Ishikawa (cell line): ENCODE measurements at regions not wholly inside any gene's neighbourhood (a gene's known extent, or its start where the extent isn't known, plus 50 kb on each side); places are given as distances from the start of the nearest gene placed in this dataset.

Experiments used
- CREB1 ChIP-seq: IDR thresholded peaks from 2 replicates; pipeline ENCODE4 v1.6.1; 2012; ENCODE audit warnings: low read depth
- EGR1 ChIP-seq: IDR thresholded peaks from 2 replicates; pipeline ENCODE4 v1.6.1; 2012
- EP300 ChIP-seq: IDR thresholded peaks from 2 replicates; pipeline ENCODE4 v1.6.1; 2012; ENCODE audit warnings: borderline replicate concordance
- FOXM1 ChIP-seq: IDR thresholded peaks from 2 replicates; pipeline ENCODE4 v1.6.1; 2012; ENCODE audit warnings: low read depth, borderline replicate concordance
- NFIC ChIP-seq: IDR thresholded peaks from 2 replicates; pipeline ENCODE4 v1.6.1; 2012
- RAD21 ChIP-seq: IDR thresholded peaks from 2 replicates; pipeline ENCODE4 v1.6.1; 2012; ENCODE audit warnings: low read depth
- YY1 ChIP-seq: IDR thresholded peaks from 2 replicates; pipeline ENCODE4 v1.6.1; 2012; ENCODE audit warnings: low read depth
- TF ChIP-seq, protein P1 (sequence below): IDR thresholded peaks from 2 replicates; pipeline ENCODE4 v1.6.1; 2012; ENCODE audit warnings: low read depth, mild to moderate bottlenecking
- TF ChIP-seq, protein P2 (sequence below): IDR thresholded peaks from 2 replicates; pipeline ENCODE4 v1.6.1; 2012
- TF ChIP-seq, protein P3 (sequence below): IDR thresholded peaks from 2 replicates; pipeline ENCODE4 v1.6.1; 2012

DNA sequence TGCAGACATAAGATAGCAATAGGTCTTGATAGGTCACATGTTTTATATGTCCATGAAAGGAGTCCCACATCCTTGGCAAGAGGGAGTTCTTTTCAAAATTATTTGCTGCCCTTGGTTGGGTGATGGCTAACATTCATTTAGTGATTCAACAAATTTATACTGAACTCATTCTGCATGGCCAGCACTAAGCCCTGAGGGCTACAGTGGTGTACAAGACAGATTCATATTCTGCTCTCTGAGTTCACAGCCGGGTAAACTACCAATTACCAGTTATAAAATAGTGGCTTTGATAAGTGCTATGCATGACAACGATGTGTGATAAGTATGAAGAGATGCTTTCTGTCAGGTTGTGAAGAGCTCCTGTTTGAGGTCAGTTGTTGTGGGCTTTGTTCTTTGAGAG lies 340.0 kb downstream of the GABRG2 start:
- TF ChIP-seq YY1 (no peak), EGR1 (no peak), RAD21 (no peak), EP300 (no peak), CREB1 (no peak), NFIC (no peak), FOXM1 (no peak)
- TF ChIP-seq, protein P1, sequence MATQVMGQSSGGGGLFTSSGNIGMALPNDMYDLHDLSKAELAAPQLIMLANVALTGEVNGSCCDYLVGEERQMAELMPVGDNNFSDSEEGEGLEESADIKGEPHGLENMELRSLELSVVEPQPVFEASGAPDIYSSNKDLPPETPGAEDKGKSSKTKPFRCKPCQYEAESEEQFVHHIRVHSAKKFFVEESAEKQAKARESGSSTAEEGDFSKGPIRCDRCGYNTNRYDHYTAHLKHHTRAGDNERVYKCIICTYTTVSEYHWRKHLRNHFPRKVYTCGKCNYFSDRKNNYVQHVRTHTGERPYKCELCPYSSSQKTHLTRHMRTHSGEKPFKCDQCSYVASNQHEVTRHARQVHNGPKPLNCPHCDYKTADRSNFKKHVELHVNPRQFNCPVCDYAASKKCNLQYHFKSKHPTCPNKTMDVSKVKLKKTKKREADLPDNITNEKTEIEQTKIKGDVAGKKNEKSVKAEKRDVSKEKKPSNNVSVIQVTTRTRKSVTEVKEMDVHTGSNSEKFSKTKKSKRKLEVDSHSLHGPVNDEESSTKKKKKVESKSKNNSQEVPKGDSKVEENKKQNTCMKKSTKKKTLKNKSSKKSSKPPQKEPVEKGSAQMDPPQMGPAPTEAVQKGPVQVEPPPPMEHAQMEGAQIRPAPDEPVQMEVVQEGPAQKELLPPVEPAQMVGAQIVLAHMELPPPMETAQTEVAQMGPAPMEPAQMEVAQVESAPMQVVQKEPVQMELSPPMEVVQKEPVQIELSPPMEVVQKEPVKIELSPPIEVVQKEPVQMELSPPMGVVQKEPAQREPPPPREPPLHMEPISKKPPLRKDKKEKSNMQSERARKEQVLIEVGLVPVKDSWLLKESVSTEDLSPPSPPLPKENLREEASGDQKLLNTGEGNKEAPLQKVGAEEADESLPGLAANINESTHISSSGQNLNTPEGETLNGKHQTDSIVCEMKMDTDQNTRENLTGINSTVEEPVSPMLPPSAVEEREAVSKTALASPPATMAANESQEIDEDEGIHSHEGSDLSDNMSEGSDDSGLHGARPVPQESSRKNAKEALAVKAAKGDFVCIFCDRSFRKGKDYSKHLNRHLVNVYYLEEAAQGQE: no peak
- TF ChIP-seq, protein P2, sequence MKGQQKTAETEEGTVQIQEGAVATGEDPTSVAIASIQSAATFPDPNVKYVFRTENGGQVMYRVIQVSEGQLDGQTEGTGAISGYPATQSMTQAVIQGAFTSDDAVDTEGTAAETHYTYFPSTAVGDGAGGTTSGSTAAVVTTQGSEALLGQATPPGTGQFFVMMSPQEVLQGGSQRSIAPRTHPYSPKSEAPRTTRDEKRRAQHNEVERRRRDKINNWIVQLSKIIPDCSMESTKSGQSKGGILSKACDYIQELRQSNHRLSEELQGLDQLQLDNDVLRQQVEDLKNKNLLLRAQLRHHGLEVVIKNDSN: no peak
- TF ChIP-seq, protein P3, sequence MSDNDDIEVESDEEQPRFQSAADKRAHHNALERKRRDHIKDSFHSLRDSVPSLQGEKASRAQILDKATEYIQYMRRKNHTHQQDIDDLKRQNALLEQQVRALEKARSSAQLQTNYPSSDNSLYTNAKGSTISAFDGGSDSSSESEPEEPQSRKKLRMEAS: no peak
